ENCODE measurements at regions not wholly inside any gene's neighbourhood (a gene's known extent, or its start where the extent isn't known, plus 50 kb on each side); places are given as distances from the start of the nearest gene placed in this dataset.

GRCh38 chr2:221848286-221848685 is 276.2 kb upstream of the EPHA4 start:
- TF ChIP-seq POLR2A (IDR thresholded peaks at IDR 0.05; ENCODE audit: low read length) (no peak), GATA1 (IDR thresholded peaks at IDR 0.05; ENCODE audit: low read depth, low read length) (no peak)

Data from erythroblast (primary cell).